NCI-H345 treated with DMSO at 0.1 percent for 48 hours (cell line): ENCODE measurements at regions not wholly inside any gene's neighbourhood (a gene's known extent, or its start where the extent isn't known, plus 50 kb on each side); places are given as distances from the start of the nearest gene placed in this dataset.
"Not testable (repeated sequence)": the region's sequence is repeated elsewhere in the genome, so short reads cannot be mapped to it uniquely, and the experiment has no call there.

Experiments used
- DNase-seq: peaks from one replicate; lab custom pipeline; 2025; ENCODE audit not compliant: unreplicated experiment; lab: John Stamatoyannopoulos, UW

- DNase-seq, result peak; percentile 26
Measured at GRCh38 chr3:87503900-87504498, 227.6 kb upstream of the POU1F1 start.

DNA sequence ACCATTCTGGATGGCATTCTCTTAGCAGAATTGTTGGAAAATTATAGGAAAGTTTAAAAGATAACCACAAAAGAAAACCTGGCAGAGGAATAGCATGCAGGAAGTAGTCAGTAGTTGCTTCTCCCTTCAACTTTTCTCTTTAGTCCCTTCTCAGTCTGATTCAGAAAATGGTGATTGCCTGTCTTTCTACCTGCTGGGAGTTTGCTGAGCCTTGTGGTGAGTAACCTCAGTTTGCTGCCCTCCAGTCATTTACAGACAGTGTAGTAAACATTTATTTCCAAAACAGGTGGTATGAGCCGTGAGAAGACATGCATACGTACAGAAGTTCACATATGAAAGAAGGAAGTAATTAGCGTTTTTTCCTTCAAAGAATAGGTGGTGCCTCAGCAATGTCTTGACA, 224.7 kb upstream of the POU1F1 start:
- DNase-seq, result no peak

- DNase-seq, result no peak
Measured at GRCh38 chr3:87498358-87499080, 222.1 kb upstream of the POU1F1 start.

- DNase-seq, result no peak
Measured at GRCh38 chr3:87495938-87496337, 219.6 kb upstream of the POU1F1 start.

DNA sequence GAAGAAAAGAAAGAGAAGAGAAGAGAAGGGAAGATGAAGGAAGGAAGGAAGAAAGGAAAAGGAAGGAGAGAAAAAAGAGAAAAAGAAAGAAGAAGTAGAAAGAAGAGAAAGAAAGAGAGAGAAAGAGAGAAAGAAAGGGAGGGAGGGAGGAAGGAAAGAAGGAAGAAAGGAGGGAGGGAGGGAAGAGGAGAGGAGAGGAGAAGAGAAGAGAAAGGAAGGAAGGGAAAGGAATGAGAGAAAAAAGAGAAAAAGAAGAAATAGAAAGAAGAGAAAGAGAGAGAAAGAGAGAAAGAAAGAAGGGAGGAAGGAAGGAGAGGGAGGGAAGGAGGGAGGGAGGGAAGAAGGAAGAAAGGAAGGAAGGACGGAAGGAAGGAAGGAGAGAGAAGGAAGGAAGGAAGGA, 217.9 kb upstream of the POU1F1 start:
- DNase-seq, result no peak

- DNase-seq, result no peak
Measured at GRCh38 chr3:87491843-87492242, 215.5 kb upstream of the POU1F1 start.

DNA sequence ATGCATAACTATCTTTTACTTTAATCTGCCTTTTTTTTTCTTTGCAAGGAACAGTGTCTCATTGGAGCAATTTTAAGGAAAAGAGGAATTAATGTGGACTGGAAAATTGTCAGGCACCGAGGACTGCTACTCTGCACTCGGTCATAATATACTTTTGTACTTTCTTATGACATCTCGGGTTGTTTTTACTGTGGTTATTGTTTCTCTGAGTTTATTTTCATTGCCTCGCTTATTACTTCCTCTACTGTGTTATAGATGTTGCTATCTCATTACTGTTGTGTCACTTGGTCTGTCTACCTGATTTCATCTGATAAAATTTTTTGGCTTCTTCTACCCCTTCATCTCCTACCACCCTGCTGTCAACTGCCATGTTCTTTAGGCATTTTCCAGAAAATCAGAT, 213.5 kb upstream of the POU1F1 start:
- no peak for DNase-seq

DNA sequence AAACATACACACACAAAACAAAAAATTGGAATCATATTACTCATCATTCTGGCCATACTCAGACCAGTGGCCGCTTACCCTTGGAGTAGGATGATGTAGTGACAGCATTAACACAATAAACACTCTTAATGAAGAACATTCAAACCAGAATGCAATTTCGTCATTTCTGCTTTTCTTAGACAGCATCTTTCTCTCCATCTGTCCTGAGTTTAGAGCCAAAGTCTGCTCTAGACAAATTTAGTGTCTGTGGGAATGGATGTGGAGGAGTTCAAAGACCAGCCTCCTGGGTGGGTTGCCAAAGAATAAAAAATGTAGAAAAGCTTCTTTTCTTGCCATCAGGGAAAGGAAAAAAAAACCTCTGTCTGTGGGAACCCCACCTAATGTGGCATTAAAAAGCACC, 212.4 kb upstream of the POU1F1 start:
- DNase-seq, result no peak

GRCh38 chr3:87486635-87487034, 210.3 kb upstream of the POU1F1 start:
- not testable (repeated sequence) for DNase-seq

DNA sequence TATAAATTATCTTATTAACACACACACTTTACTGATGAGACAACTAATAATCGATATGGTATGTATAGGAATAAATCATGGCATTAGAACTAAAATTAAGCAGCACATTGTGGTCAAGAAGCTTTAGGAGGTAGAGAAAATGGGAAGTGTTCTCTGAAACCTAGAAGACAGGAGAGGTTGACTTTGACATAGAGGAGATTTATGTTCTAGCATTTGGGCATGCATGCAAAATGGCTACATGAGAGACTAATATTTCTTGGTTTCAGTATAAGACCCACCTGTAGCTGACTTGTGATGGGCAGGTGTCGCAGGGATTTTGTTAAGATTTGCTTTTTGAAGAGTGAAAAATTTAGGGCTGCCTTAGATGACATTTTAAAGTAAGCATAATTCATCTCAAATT, 209.7 kb upstream of the POU1F1 start:
- DNase-seq, result no peak

GRCh38 chr3:87478716-87479115, 202.3 kb upstream of the POU1F1 start:
- DNase-seq, result no peak

- no peak for DNase-seq
Measured at GRCh38 chr3:87473944-87474343, 197.6 kb upstream of the POU1F1 start.

GRCh38 chr3:87468938-87469337, 192.6 kb upstream of the POU1F1 start:
- no peak for DNase-seq

DNA sequence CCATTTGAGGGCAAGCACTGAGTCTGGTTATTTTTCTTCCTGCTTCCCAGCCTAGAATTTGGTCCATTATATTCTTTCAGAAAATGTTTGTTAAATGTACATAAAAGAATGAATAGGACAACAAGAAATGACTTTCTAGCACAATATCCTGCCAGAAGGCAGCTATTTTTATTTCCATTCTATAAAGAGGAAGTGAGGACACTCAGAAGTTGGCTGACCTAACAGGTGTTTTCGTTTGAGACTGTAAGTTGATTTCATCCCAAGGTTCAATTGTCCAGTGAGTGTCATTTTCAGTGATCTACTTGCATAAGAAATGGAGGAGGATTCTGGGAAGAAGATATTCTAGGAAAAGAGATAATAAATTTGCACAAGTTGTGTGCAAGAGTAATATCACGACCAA, 191.9 kb upstream of the POU1F1 start:
- DNase-seq, result no peak

- no peak for DNase-seq
Measured at GRCh38 chr3:87462228-87462627, 185.8 kb upstream of the POU1F1 start.

DNA sequence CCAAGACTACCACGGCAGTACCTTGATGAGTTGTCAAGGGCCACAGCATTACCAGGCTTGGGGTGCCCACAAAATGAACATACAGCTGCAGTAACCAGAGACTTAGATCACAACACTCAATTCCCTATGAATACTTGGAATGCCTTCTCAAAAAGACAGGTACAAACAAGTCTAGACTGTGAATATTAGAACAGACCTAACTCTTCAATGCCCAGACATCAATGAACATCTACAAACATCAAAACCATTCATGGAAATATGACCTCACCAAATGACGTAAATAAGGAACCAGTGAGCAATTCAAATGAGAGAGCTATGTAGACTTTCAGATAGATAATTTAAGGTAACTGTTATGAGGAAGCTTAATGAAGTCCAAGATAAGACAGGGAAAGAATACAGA, 185.1 kb upstream of the POU1F1 start:
- no peak for DNase-seq

GRCh38 chr3:87461036-87461435, 184.7 kb upstream of the POU1F1 start:
- no peak for DNase-seq

- DNase-seq, result no peak
Measured at GRCh38 chr3:87448558-87448957, 172.2 kb upstream of the POU1F1 start.

GRCh38 chr3:87446849-87447387, 170.5 kb upstream of the POU1F1 start:
- no peak for DNase-seq

DNA sequence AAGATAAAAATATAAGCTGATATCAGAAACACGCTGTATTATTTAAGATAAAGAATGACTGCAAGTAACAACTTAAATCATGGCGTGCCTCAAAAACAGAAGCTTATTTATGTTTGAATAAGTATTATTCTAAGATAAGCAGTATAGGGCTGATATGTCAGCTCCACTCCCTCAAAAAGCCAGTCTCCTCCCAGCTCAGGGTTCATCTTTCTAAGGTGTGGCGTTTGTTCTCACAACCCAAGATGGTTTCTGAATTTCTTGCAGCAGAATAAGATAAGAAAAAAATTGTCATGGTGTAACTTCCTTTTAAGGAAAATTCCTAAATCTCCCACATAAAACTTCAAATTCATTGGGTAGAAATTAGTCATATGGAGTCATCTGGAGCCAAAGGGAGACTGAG, 166.1 kb upstream of the POU1F1 start:
- no peak for DNase-seq

DNA sequence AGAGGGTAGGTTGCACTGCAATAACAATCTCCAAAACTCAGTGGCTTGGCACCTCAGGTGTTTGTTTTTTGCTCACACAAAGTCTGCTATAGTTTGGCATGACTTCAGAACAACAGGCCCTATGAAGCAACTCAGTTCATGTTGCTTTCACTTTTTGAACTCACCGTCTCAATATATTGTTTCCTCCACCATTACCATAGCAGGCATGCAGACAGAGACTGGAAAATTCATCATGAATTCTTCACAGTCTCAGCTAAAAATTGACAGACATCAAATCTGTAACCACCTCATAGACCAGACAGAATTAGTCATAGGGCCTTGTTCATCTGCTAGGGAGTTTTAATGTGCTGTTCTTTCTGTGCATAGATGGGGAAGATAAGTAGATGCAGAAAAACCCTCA, 161.4 kb upstream of the POU1F1 start:
- no peak for DNase-seq

DNA sequence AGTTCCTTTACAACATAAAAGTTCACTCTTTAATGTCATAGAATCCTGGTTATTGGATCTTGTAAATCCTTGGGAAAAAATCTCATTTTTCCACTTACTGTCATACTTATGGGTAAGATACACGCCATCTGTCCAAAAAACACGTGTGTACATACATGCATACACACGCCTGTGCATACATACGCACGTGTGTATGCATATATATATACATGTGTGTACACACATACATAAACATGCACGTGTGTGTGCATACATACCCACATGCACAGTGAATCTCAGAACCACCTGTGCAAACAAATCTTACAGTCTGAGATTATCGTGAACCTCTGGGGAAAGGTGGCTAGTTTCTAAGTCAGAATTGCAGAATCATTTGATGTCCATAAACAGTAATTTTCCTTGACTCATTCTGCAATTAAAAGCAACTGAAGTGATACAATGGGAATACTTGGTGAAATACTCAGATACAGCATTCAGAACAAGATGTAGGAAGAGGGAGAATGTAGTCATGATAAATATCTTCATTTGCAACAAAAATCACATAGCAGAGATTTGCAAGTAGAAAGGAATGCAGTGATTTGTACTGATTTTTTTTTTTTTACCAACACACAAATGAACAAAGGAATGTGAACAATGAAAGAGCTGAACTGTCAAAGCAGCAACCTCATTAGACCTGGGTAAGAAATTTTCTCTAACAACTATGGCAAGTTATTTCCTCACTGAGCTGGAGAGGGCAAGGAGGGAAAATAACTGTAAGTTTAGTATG, 160.6 kb upstream of the POU1F1 start:
- no peak for DNase-seq
